ENCODE measurements at regions not wholly inside any gene's neighbourhood (a gene's known extent, or its start where the extent isn't known, plus 50 kb on each side); places are given as distances from the start of the nearest gene placed in this dataset.
A peak's percentile ranks its signal among the peaks of the same experiment; 100 is the strongest.

GRCh38 chr14:101088714-101089113 is 185.2 kb upstream of the RTL1 start:
- Histone ChIP-seq H3K79me2 (ENCODE audit: insufficient read depth) (no peaks in the 10 kb centered on the region), H3K27ac (ENCODE audit: low read depth in 2 of 2, low read length in 1 of 2) (peak overlapping the region in 1 of 2 experiments; percentile 95; a peak in 2 of 4 replicates), H4K20me1 (ENCODE audit: insufficient read depth) (no peaks in the 10 kb centered on the region), H3K9me2 (no peaks in the 10 kb centered on the region), H3K4me1 (ENCODE audit: control insufficient read depth in 1 of 2, insufficient read depth in 2 of 2, low read depth in 1 of 2, low read length in 1 of 2) (peaks cover 0 to 24% of the 10 kb centered on the region in 2 experiments; a peak in 2 of 4 replicates), H3K36me3 (replicated peaks in 1 of 2; ENCODE audit: control insufficient read depth in 1 of 2, insufficient read depth in 2 of 2, low read length in 1 of 2) (no peaks in the 10 kb centered on the region), H3F3A (replicated peaks; ENCODE audit: insufficient read depth) (no peaks in the 10 kb centered on the region), H2AFZ (ENCODE audit: low read depth) (no peak overlapping the region), H3K4me3 (ENCODE audit: low read depth in 2 of 2, low read length in 1 of 2) (no peak overlapping the region), H3K4me2 (no peak overlapping the region), H3K9me3 (no peaks in the 10 kb centered on the region), H3K27me3 (ENCODE audit: insufficient read depth) (no peaks in the 10 kb centered on the region), H3K9ac (no peak overlapping the region)
- ChIA-PET POLR2A (interaction anchor here (0.8 to 2.2 kb wide), 5 partner anchors 13 to 305 kb away, joined by 3 to 8 read pairs (median 3); no protein-coding TSS in a partner anchor), CTCF (interaction anchor here (1.5 to 1.9 kb wide), 3 partner anchors 11 to 183 kb away, joined by 3 to 7 read pairs (median 4); no protein-coding TSS in a partner anchor)
- 32% methylated on average over 3 of the region's 3 CpGs for WGBS (ENCODE audit: low lambda C conversion rate)
- DNase-seq = peak; percentile 66
- TF ChIP-seq PBX3 (IDR thresholded peaks at IDR 0.05) (no peak), YY1 (IDR thresholded peaks at IDR 0.05; ENCODE audit: low read depth) (no peak), RCOR1 (IDR thresholded peaks at IDR 0.05; ENCODE audit: low read length) (peak; percentile 85), NRF1 (IDR thresholded peaks at IDR 0.05; ENCODE audit: low read depth, low read length) (no peak), TEAD4 (IDR thresholded peaks at IDR 0.05; ENCODE audit: borderline replicate concordance, insufficient read depth) (no peak), FOXM1 (IDR thresholded peaks at IDR 0.05; ENCODE audit: low read depth) (no peak), RAD21 (IDR thresholded peaks at IDR 0.05; ENCODE audit: low read length) (no peak), NFIC (IDR thresholded peaks at IDR 0.05; ENCODE audit: borderline replicate concordance) (no peak), FOXJ3 (CRISPR knock-in tag; IDR thresholded peaks at IDR 0.05) (peak; percentile 35; the same call in 1 of the 2 replicates), MAX (IDR thresholded peaks at IDR 0.05; ENCODE audit: low read depth) (no peak), CTCF (IDR thresholded peaks at IDR 0.05) (no peak), FOSL2 (IDR thresholded peaks at IDR 0.05; ENCODE audit: borderline replicate concordance, low read depth) (no peak), IRF3 (IDR thresholded peaks at IDR 0.05; ENCODE audit: low read depth, low read length) (no peak), MXI1 (IDR thresholded peaks at IDR 0.05; ENCODE audit: low read depth, low read length) (no peak), RXRA (IDR thresholded peaks at IDR 0.05; ENCODE audit: borderline replicate concordance, low read depth) (no peak), SIN3A (IDR thresholded peaks at IDR 0.05; ENCODE audit: borderline replicate concordance, low read depth, low read length) (no peak), REST (IDR thresholded peaks at IDR 0.05; ENCODE audit: low read depth, low read length) (no peak), JUND (IDR thresholded peaks at IDR 0.05) (no peak), TAF1 (IDR thresholded peaks at IDR 0.05; ENCODE audit: borderline replicate concordance, low read depth, low read length) (no peak), EZH2phosphoT487 (IDR thresholded peaks at IDR 0.05; ENCODE audit: borderline replicate concordance, low read depth) (no peak), MEF2A (IDR thresholded peaks at IDR 0.05; ENCODE audit: borderline replicate concordance, low read depth) (no peak), POLR2AphosphoS5 (IDR thresholded peaks at IDR 0.05; ENCODE audit: low read depth, low read length) (no peak), GABPA (IDR thresholded peaks at IDR 0.05; ENCODE audit: low read depth) (no peak), ZBTB33 (IDR thresholded peaks at IDR 0.05; ENCODE audit: borderline replicate concordance, low read depth) (no peak), SMC3 (IDR thresholded peaks at IDR 0.05; ENCODE audit: low read depth, low read length) (no peak), CHD2 (IDR thresholded peaks at IDR 0.05; ENCODE audit: low read length, partially characterized antibody) (no peak)

All from SK-N-SH (cell line).